CD4-positive, alpha-beta T cell (primary cell): ENCODE measurements at regions not wholly inside any gene's neighbourhood (a gene's known extent, or its start where the extent isn't known, plus 50 kb on each side); places are given as distances from the start of the nearest gene placed in this dataset.

ENCODE experiments used
- ATAC-seq: fragments of 200-7000 bp; cut with Tn5 transposase; one replicate; pipeline ENCODE4 v1.10.0; 2022; ENCODE audit warnings: mild to moderate bottlenecking; ENCODE audit not compliant: poor library complexity
- CTCF ChIA-PET: fragments of 350-600 bp; sonication (Branson Sonifier 250); formaldehyde crosslinking; loops from one replicate; lab custom pipeline; 2021; ENCODE audit warnings: antibody characterized with exemption, inconsistent platforms; lab: Charles Lee
- POLR2A ChIA-PET: fragments of 350-600 bp; sonication (Branson Sonifier 250); formaldehyde crosslinking; loops from one replicate; lab custom pipeline; 2021; ENCODE audit warnings: antibody characterized with exemption, inconsistent platforms; lab: Charles Lee
- DNase-seq, 14 experiments: peaks; one replicate each; pipeline ENCODE4 v3.0.0-alpha.2; 2013 to 2020; ENCODE audit warnings: mixed read lengths in 2 of 14
- H3K27ac ChIP-seq, 2 donors: one replicate each; pipeline versions ENCODE4 v1.5.1 to v1.7.0; 2013; ENCODE audit warnings: low read length in 2 of 2, low read depth in 1 of 2, mild to moderate bottlenecking in 1 of 2
- H3K27me3 ChIP-seq, 2 experiments: 1 replicate in 1 of 2; 2 replicates in 1 of 2; pipeline versions ENCODE4 v1.6.1 to v1.7.0; 2013; ENCODE audit warnings: low read length in 2 of 2, control low read depth in 1 of 2, mild to moderate bottlenecking in 1 of 2, moderate library complexity in 1 of 2; ENCODE audit not compliant: insufficient read depth in 2 of 2, control insufficient read depth in 1 of 2
- H3K36me3 ChIP-seq: one replicate; pipeline ENCODE4 v1.6.1; 2013; ENCODE audit warnings: low read length, control low read depth; ENCODE audit not compliant: insufficient read depth
- H3K4me1 ChIP-seq: one replicate; pipeline ENCODE4 v1.6.1; 2013; ENCODE audit warnings: low read length, control low read depth; ENCODE audit not compliant: insufficient read depth
- H3K4me3 ChIP-seq: one replicate; pipeline ENCODE4 v1.5.1; 2013; ENCODE audit warnings: mild to moderate bottlenecking, low read length, moderate library complexity
- H3K9me3 ChIP-seq, 2 experiments: 1 replicate in 1 of 2; 2 replicates in 1 of 2; pipeline versions ENCODE4 v1.6.1 to v1.7.0; 2013; ENCODE audit warnings: low read length in 2 of 2, mild to moderate bottlenecking in 2 of 2, control low read depth in 1 of 2, moderate library complexity in 1 of 2; ENCODE audit not compliant: control insufficient read depth in 1 of 2, insufficient read depth in 1 of 2
- H3K27ac Mint-ChIP-seq: one replicate; pipeline ENCODE4 v1.8.0; 2020; ENCODE audit warnings: mixed read lengths
- H3K27me3 Mint-ChIP-seq: one replicate; pipeline ENCODE4 v1.8.0; 2021; ENCODE audit warnings: mixed read lengths
- H3K36me3 Mint-ChIP-seq: one replicate; pipeline ENCODE4 v1.8.0; 2021; ENCODE audit warnings: low read depth, mixed read lengths
- H3K4me1 Mint-ChIP-seq: one replicate; pipeline ENCODE4 v1.8.0; 2021; ENCODE audit warnings: low read depth, mixed read lengths
- H3K4me3 Mint-ChIP-seq: one replicate; pipeline ENCODE4 v1.8.0; 2020; ENCODE audit warnings: mild to moderate bottlenecking, mixed read lengths
- H3K9me3 Mint-ChIP-seq: one replicate; pipeline ENCODE4 v1.8.0; 2020; ENCODE audit warnings: mixed read lengths
- CTCF ChIP-seq: fragments of 200-600 bp; IDR thresholded peaks from one replicate; pipeline ENCODE4 v1.8.0; 2022; ENCODE audit warnings: antibody characterized with exemption, mild to moderate bottlenecking
- intact Hi-C, 2 experiments: fragments of 100-400 bp; cut with DNase I in 1 of 2; cut with micrococcal nuclease in 1 of 2; formaldehyde crosslinking; loops; one replicate each; pipeline versions ENCODE4 v1.15.1 to v1.9.0; 2023 to 2025; cut with DNase I, micrococcal nuclease

DNA sequence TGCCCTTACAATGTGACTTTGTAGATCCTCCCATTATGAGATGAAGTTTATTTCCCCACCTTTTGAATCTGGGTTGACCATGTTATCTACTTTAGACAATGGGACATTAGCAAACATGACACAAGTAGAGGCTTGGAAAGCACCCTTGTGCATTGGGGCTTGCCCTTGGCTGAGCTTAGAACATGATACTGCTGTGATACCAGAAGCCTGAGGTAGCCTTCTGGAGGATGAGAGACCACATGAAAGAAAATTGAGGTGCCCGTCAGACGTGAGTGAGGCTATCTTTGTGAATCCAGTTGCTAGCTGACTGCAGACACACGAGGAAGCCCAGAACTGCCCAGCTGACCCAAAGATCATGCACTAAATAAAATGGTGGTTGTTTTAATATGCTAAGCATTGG lies 341.2 kb downstream of the CYP26B1 start:
- peaks cover 0 to 4% of the 10 kb centered on the region in 2 experiments for H3K9me3 ChIP-seq
- ChIA-PET CTCF (no interaction called here), POLR2A (no interaction called here)
- no peaks in the 10 kb centered on the region for H3K9me3 Mint-ChIP-seq
- peaks cover 9% of the 10 kb centered on the region for H3K27me3 Mint-ChIP-seq
- ATAC-seq (no peak), DNase-seq (peak in 1 of 14 experiments; percentile 22)
- TF ChIP-seq CTCF = no peak
- H3K4me3 ChIP-seq = no peak overlapping the region
- no peaks in the 10 kb centered on the region for H3K4me1 Mint-ChIP-seq
- H3K4me1 ChIP-seq = no peaks in the 10 kb centered on the region
- H3K36me3 ChIP-seq = no peaks in the 10 kb centered on the region
- intact Hi-C loops = no loop called here
- no peaks in the 10 kb centered on the region for H3K27me3 ChIP-seq
- H3K27ac ChIP-seq = no peak overlapping the region
- no peak overlapping the region for H3K27ac Mint-ChIP-seq
- H3K36me3 Mint-ChIP-seq = no peaks in the 10 kb centered on the region
- no peak overlapping the region for H3K4me3 Mint-ChIP-seq

DNA sequence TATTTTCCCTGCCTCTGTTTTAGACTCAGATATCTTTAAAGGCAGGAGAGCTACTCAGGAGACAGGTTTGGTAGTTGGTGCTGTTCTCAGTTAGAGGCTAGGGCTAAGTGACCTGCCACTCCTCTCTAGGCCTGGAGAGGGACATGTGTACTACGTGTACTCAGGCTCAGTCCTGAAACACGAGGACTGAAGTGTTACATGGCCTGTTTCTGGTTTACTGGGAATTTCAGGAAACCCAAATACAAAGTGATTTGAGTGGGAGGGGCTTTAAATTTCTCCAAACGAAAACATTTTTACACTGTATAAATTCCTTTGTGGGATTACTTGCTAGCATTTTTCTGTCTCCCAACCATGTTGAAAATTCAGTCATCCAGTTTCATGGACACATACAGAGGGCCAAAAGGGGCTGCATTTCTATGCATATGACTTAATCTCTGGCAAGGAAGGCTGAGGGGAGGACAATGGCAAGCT lies 343.3 kb downstream of the CYP26B1 start:
- Mint-ChIP-seq H3K27me3 (peaks cover 13% of the 10 kb centered on the region), H3K4me1 (no peaks in the 10 kb centered on the region), H3K4me3 (no peak overlapping the region), H3K9me3 (no peaks in the 10 kb centered on the region), H3K36me3 (no peaks in the 10 kb centered on the region), H3K27ac (no peak overlapping the region)
- Histone ChIP-seq H3K27ac (no peak overlapping the region), H3K4me3 (no peak overlapping the region), H3K27me3 (no peaks in the 10 kb centered on the region), H3K36me3 (no peaks in the 10 kb centered on the region), H3K4me1 (no peaks in the 10 kb centered on the region), H3K9me3 (peaks cover 0 to 4% of the 10 kb centered on the region in 2 experiments)
- ChIA-PET POLR2A (no interaction called here), CTCF (no interaction called here)
- no peak for DNase-seq
- intact Hi-C loops = no loop called here
- ATAC-seq = no peak
- TF ChIP-seq CTCF = no peak

DNA sequence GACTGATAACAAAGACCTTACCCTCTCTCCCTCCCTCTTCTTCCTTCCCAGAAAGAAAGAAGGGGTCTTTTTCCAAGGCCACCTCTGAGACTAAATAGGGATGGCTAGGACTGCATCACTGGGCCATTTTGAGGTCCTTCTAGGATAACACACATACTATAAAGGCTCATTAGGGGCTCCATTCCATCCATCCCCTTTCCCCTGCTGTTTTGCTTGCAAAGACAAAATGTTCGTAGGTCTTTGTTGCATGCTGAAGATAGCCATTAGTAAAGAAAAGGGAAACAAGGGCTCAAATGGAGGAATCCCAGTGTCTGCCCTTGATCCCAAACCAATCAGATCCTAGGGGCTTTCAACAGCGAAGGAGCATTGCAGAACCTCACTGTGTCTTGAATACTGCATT lies 344.3 kb downstream of the CYP26B1 start:
- ATAC-seq (no peak), DNase-seq (no peak)
- Mint-ChIP-seq H3K4me1 (no peaks in the 10 kb centered on the region), H3K36me3 (no peaks in the 10 kb centered on the region), H3K4me3 (no peak overlapping the region), H3K27ac (no peak overlapping the region), H3K27me3 (peaks cover 13% of the 10 kb centered on the region), H3K9me3 (no peaks in the 10 kb centered on the region)
- no peak overlapping the region for H3K4me3 ChIP-seq
- H3K36me3 ChIP-seq = no peaks in the 10 kb centered on the region
- POLR2A ChIA-PET = no interaction called here
- no peak overlapping the region for H3K27ac ChIP-seq
- no peaks in the 10 kb centered on the region for H3K27me3 ChIP-seq
- CTCF ChIA-PET = no interaction called here
- TF ChIP-seq CTCF = no peak
- intact Hi-C loops = no loop called here
- peaks cover 0 to 4% of the 10 kb centered on the region in 2 experiments for H3K9me3 ChIP-seq
- no peaks in the 10 kb centered on the region for H3K4me1 ChIP-seq
